ENCODE measurements at regions not wholly inside any gene's neighbourhood (a gene's known extent, or its start where the extent isn't known, plus 50 kb on each side); places are given as distances from the start of the nearest gene placed in this dataset.

GRCh38 chr7:121449735-121450240, 53.7 kb upstream of the FAM3C start:
- DNase-seq (ENCODE audit: low spot score), result no peak

GRCh38 chr7:121449329-121449728, 53.2 kb upstream of the FAM3C start:
- DNase-seq (ENCODE audit: low spot score), result no peak

- DNase-seq (ENCODE audit: low spot score), result no peak
These were observed 52.3 kb upstream of the FAM3C start for GRCh38 chr7:121448429-121448828.

GRCh38 chr7:121447911-121448300, 51.8 kb upstream of the FAM3C start:
- no peak for DNase-seq (ENCODE audit: low spot score)

- no peak for DNase-seq (ENCODE audit: low spot score)
These were observed 51.3 kb upstream of the FAM3C start for GRCh38 chr7:121447243-121447910.

- DNase-seq (ENCODE audit: low spot score), result no peak
These were observed 50.4 kb upstream of the FAM3C start for GRCh38 chr7:121446526-121446925.
